Epithelial cell of esophagus (primary cell): ENCODE measurements at regions not wholly inside any gene's neighbourhood (a gene's known extent, or its start where the extent isn't known, plus 50 kb on each side); places are given as distances from the start of the nearest gene placed in this dataset.

Source experiments
- DNase-seq: peaks from one replicate; pipeline ENCODE4 v3.0.0; 2010; ENCODE audit warnings: low read depth
- H3K4me3 ChIP-seq: 2 replicates; pipeline ENCODE4 v1.5.1; 2011; ENCODE audit warnings: mild to moderate bottlenecking, low read length, control low read depth
- TF ChIP-seq, protein P1 (sequence below): IDR thresholded peaks from 2 replicates; pipeline ENCODE4 v1.5.1; 2011; ENCODE audit warnings: low read depth, mild to moderate bottlenecking, low read length, control low read depth, inconsistent platforms; ENCODE audit not compliant: insufficient read depth; ENCODE audit errors: missing control alignments

DNA sequence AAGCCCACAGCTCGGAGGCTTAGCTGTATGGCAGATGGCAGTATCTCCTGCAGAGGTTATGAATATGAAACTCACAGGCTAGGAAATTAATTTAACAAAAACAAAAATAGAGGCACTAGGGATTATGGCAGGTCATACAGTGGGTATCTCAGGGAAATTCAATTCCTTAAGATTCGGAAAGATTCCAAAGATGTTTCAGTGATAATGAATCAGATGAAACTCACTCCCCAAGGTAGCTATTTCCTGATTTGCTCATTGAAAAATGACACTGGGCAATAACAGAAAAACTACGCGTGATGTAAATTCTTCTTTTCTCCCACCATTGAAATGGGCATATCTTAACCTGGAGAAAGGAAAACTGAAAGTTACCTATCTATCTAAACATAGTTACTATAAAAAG is 414.1 kb downstream of the STK39 start:
- DNase-seq = no peak
- TF ChIP-seq, protein P1, sequence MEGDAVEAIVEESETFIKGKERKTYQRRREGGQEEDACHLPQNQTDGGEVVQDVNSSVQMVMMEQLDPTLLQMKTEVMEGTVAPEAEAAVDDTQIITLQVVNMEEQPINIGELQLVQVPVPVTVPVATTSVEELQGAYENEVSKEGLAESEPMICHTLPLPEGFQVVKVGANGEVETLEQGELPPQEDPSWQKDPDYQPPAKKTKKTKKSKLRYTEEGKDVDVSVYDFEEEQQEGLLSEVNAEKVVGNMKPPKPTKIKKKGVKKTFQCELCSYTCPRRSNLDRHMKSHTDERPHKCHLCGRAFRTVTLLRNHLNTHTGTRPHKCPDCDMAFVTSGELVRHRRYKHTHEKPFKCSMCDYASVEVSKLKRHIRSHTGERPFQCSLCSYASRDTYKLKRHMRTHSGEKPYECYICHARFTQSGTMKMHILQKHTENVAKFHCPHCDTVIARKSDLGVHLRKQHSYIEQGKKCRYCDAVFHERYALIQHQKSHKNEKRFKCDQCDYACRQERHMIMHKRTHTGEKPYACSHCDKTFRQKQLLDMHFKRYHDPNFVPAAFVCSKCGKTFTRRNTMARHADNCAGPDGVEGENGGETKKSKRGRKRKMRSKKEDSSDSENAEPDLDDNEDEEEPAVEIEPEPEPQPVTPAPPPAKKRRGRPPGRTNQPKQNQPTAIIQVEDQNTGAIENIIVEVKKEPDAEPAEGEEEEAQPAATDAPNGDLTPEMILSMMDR = no peak
- H3K4me3 ChIP-seq = no peak overlapping the region

DNA sequence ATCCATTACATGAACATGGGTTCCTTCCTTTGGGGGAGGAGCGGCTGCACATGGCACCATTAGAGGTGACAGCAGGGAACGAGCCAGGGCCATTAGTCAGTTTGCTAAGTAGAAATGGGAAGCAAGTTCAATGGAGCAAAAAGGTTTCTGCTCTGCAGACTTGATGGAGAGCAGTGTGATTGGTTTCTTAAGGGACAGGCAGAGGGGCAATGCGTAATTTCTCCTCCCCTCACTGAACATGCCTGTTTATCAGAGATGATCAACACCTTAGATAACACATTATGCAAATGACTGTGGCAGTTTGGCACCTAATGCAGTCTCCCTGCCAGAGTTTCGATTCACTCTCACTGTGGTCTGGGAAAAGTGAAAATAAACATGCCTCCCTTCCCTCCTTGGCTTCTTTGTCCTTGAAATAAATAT is 414.5 kb downstream of the STK39 start:
- DNase-seq = no peak
- H3K4me3 ChIP-seq = no peak overlapping the region
- TF ChIP-seq, protein P1 = no peak

DNA sequence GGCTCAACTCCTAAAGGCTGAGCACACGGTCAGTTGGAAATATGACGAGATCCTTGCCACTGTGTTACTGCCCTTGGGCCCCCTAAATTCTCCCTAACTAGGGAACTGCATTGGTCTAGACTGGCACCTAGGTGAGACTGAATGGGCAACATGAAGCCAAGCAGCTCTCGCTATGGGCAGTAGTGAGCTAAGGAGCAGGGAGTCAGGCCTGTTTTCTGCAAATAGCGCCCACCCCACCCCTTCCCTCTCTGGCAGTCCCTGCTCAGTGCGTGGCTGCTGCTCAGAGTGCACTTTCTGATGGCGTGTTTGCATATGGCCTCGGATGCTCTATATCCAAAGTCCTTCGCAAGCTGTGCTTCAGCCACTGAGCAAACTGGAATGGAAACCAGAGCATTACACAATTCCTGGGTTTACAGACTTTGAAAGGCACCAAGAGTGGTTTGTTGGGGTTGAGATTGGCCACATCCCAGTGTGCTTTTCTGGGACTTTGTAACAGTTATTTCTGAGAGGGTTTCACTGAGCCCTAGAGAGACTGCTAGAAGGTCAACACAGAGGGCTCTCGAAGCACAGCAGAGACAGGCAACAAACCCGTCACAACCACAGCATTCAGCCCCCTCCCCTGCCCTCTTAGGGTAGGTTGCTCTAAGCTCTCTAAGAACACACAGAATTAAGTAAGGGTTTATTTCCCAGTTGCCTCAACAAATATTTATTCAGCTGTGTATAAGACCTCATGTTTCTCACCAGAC is 419.9 kb downstream of the STK39 start:
- TF ChIP-seq, protein P1 = no peak
- H3K4me3 ChIP-seq = no peak overlapping the region
- DNase-seq = no peak

DNA sequence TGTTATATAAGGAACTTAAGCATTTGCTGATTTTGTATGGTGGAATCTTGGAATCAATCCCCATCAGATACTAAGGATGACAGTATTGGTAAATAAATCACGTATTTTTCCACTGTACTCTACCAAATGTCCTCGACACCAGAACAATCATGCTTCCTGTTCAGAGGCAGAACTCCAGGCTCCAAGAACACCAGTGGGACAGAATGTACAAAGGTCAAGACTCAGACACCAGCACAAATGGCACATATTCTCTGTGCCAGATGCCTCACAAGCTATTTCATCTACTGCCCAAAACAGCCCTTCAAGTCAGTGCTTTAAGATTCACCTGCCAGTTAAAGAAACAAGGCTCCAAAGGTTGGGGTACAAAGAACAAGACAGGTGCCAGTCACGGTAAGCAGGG is 420.5 kb downstream of the STK39 start:
- TF ChIP-seq, protein P1 = no peak
- H3K4me3 ChIP-seq = no peak overlapping the region
- DNase-seq = no peak

DNA sequence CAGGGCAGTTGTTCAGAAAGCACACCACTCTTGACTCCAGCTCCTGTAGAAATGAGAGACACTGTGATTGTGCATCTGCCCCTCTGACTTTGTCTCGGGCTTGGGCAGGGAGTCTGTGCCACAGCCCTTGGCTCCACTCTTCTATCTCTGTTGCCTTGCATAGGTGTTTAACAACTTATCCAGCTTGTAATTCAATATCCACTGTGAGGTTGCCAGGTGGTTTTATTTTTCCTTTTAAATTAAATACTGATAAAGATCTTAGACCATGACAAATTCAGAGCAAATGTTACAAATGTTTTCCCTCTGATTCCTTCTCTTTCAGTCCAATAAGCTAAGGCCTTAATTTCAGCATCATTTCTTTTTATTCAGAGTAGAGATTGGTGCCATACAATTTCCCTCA is 421.7 kb downstream of the STK39 start:
- TF ChIP-seq, protein P1 = no peak
- DNase-seq = no peak
- H3K4me3 ChIP-seq = no peak overlapping the region

DNA sequence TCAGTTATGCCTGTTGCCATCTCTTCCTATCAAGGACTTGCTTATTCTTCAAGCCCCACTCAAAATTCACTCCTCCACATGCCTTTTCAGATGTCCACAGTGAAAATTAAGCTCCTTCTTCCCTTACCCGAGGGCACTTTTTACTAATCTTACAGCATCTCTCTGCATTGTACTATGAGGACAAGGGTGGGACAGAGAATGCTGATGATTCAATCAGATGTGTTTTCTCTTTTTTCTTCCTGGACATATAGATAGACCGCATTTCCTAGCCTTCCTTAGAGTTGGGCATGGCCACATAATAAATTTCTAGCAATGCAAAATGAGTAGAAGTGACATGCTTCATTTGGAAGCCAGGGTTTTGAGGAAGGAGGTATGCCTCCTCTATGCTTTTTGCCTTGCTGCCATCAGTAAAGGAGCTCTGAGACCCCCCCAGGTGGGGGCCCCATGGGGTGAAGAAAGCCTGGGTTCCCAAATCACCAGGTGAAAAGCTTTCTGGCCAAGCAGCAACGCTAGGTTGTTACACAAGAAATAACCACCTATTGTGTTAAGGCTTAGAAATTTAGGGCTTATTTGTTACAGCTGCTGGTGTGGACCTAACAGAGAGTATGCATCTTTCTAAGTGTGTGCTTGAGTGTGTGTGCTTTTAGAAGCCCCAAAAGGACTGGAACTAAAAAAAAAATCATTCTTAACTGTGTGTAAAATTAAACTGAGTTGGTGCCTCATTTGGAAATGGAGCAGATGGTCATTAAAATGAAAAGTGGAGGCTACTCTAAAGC is 424.5 kb downstream of the STK39 start:
- H3K4me3 ChIP-seq = no peak overlapping the region
- TF ChIP-seq, protein P1 = no peak

More for the DNA sequence above, 424.5 kb downstream of the STK39 start:
- DNase-seq = no peak
